B cell (primary cell): ENCODE measurements at regions not wholly inside any gene's neighbourhood (a gene's known extent, or its start where the extent isn't known, plus 50 kb on each side); places are given as distances from the start of the nearest gene placed in this dataset.

Source experiments
- EZH2 ChIP-seq: IDR thresholded peaks from 2 replicates; pipeline ENCODE4 v1.6.1; 2012; ENCODE audit warnings: borderline replicate concordance, low read depth, mild to moderate bottlenecking, moderate library complexity, low read length; ENCODE audit not compliant: insufficient read depth, poor library complexity, severe bottlenecking
- TF ChIP-seq, protein P1 (sequence below): fragments of 200-600 bp; IDR thresholded peaks from one replicate; pipeline ENCODE4 v1.8.0; 2022; ENCODE audit warnings: antibody characterized with exemption, mild to moderate bottlenecking

DNA sequence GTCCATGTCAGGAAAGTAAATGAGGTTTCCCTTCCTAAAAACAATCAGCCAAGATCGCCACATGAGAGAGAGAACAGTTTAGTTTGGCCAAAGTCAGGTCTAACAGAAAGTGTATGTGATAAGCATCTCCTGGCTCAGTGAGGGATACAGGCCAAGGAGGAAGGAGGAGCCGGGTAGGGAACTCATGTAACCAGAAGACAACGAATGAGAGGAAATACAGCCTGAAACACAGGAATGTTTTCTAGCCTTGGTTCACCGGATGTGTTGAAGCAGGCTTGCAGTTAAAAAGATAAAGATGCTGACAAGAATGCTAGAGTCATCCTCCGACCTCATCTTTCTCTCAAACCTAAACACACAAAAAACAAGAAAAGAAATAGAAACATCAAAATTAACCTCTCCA lies 283.9 kb upstream of the SIX2 start:
- TF ChIP-seq, protein P1, sequence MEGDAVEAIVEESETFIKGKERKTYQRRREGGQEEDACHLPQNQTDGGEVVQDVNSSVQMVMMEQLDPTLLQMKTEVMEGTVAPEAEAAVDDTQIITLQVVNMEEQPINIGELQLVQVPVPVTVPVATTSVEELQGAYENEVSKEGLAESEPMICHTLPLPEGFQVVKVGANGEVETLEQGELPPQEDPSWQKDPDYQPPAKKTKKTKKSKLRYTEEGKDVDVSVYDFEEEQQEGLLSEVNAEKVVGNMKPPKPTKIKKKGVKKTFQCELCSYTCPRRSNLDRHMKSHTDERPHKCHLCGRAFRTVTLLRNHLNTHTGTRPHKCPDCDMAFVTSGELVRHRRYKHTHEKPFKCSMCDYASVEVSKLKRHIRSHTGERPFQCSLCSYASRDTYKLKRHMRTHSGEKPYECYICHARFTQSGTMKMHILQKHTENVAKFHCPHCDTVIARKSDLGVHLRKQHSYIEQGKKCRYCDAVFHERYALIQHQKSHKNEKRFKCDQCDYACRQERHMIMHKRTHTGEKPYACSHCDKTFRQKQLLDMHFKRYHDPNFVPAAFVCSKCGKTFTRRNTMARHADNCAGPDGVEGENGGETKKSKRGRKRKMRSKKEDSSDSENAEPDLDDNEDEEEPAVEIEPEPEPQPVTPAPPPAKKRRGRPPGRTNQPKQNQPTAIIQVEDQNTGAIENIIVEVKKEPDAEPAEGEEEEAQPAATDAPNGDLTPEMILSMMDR = no peak
- no peak for TF ChIP-seq EZH2
